ENCODE measurements at regions not wholly inside any gene's neighbourhood (a gene's known extent, or its start where the extent isn't known, plus 50 kb on each side); places are given as distances from the start of the nearest gene placed in this dataset.

DNA sequence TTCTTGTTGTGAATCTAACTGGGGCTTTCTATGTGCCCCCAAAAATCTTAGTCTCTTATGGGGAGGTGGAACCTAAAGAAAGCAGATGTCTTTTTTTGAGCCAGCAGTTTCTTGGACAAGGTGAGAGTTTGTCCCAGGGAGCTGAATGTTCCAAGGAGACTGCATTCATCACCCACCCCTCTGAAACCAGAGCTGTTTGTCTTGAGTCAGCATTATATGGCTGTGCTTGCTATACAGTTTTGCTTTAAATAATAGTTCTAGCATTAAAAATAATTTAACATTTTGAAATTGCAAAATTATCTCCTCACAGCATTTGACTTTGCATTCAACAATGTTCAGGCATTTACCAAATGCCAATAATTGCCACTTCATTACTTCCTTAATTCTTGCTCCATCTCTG, 813.3 kb downstream of the BCL11B start:
- DNase-seq = no peak

GRCh38 chr14:98462908-98463307, 809.1 kb downstream of the BCL11B start:
- no peak for DNase-seq

GRCh38 chr14:98466807-98467206, 805.2 kb downstream of the BCL11B start:
- DNase-seq = no peak

DNA sequence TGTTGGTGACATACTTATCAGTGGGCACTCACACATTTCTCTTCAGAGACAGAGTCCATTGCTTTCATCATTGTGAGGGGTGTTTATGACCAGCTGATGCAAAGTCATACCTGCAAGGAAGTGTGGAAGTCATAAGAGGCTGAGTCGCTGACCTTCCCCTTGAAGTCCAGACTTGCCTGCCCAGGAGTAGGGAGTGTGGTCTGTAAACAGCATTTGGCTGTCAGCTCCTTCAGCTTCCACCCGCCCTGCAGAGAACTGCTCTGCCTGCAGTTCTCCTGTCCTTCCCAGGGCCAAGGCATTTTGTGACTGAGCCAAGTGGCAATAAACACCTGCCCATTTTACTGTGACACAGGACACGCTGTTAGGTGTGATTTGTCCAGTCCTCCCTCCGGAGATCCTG, 801.3 kb downstream of the BCL11B start:
- DNase-seq = no peak

DNA sequence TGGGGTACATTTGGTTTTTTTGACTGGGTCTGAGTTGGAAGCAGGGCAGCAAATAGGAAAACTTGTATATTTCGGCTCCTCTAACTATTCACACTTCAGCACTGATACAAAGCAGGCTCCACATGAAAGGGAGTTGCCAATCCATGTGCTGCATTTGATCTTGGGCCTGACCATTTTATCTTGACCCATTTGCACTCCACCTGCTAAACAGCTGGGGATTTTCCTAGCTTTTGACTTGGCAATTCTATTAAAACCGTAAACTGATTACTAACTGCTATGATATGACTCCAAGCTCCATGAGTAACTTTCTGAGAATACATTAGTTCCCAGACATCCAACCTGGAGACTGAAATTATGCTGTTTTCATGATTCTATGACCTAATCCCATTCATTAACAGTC, 797.1 kb downstream of the BCL11B start:
- no peak for DNase-seq

DNA sequence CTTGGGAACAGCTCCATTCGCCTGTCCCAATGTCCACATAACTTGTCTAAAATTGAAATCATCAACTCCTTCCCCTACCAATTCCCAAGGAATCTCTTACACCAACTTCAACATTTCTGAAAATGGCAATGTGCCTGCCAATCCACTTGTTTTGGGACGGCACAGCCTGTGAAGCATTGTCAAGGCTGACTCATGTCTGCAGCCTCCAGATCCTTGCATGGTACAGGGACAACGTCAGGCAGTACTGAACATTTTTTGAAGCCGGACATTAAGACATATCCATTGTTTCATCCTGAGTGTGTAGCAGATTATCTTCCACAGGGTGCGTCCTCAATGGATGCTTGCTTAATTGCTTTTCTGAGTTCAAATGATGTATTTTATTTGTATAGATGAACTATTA, 794.1 kb downstream of the BCL11B start:
- no peak for DNase-seq

DNA sequence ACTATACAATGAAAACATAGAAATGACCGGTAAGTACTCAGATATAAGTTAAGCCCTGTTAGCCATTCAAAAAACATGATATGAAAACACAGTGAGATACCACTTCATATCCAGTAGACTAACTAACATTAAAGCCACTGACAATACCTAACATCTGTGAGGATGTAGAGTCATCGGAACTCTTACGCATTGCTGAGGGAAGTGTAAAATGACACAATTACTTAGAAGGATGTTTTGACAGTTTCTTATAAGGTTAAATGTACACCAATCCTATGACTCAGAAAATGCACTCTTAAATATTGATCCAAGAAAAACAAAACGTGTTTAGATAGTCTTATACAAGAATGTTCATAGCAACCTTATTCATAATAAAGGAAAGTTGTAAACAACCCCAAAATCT, 782.9 kb downstream of the BCL11B start:
- DNase-seq = no peak

GRCh38 chr14:98494582-98494981, 777.4 kb downstream of the BCL11B start:
- no peak for DNase-seq

DNA sequence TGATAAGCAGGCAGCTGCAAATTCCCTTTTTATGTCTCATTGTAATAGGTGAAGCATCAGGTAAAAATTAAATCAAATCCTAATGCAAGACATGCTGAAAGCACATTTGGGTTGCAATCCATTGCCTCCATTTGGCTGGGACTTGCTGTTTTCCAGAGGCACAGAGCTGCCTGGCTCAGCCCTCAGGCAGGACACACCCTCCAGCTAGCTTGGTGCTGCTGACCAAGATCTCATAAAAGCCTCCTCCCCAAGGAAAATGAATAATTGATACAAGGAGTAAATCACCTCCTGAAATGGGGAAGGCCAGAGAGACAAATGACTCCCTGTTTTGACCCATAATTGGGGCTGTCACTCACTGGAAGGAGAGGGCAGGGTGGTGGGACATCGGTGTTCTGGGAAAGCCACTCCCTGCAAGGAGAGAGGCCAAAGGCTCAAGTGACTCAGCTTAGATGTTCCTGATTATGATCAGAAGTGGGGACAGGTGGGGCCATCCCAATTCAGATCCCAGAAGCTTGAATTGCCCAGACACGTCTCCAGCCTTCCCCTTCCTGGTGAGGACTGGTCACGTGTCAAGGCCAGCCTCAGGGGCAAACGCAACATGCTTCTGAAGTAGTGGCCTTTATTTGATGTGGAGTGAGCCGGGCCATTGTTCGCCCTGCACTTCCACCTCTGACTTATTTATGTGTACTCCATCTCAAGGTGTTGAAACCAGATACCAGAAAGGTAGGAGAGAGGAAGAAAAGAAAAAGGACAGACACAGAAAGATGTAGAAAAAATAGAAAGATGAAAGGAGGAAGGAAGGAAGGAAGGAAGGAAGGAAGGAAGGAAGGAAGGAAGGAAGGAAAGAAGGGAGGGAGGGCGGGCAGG, 773.7 kb downstream of the BCL11B start:
- no peak for DNase-seq

- DNase-seq = no peak
These were observed 770.7 kb downstream of the BCL11B start for GRCh38 chr14:98501335-98501734.

DNA sequence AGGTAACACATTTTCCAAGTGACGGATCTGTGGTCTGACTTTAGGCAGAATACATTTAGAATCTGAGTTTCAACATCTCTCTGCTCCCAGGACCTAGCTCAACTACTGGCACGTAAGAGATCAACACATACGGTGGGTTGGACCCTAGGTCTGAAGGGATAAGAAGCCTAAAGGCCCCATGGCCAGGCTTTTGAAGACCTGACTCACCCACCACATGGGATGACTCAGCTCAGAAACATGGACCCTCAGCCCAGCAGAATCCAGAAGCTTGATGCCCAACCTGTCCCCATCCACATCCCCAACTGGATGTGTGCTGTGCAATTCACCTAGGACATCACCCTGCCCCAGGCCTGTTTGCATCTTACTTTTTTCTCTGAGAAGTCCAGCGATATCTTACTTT, 770.2 kb downstream of the BCL11B start:
- no peak for DNase-seq

GRCh38 chr14:98503086-98503815, 768.7 kb downstream of the BCL11B start:
- DNase-seq = no peak

GRCh38 chr14:98507264-98507663, 764.7 kb downstream of the BCL11B start:
- DNase-seq = no peak

DNA sequence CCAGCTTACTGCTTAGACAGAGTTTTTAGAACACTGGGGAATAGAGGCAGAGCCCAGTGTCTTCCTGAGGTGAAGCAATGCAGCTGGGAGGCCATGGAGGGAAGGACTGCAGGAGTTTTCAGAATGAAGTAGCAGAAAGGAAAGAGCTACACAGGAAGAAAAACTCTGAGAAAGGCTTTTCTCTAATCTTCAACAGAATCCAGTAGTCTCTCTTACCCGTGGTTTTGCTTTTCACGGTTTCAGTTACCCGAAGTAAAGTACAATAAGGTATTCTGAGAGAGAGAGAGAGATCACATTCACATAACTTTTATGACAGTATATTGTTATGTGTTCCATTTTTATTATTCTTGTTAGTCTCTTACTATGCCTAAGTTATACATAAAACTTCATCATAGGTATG, 761.6 kb downstream of the BCL11B start:
- DNase-seq = no peak

- DNase-seq = no peak
These were observed 759.3 kb downstream of the BCL11B start for GRCh38 chr14:98512501-98513251.

DNA sequence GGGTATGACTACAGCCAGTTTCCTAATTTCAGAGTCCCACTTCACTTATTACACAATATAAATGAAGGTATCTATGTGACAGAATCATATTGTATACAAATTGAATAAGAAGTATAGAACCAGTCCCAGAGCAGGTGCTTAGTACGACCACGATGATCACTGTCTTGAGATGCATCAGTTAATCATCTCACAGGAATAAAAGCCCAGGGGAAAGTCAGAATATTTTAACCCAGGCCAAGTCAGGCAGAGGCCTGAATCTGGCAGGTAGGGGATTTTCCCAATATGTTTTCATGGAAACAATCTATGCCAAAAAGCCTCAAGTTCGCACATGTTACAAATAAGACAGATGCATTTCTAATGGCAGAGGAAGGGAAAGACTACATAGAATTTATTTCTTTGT, 758.4 kb downstream of the BCL11B start:
- no peak for DNase-seq

DNA sequence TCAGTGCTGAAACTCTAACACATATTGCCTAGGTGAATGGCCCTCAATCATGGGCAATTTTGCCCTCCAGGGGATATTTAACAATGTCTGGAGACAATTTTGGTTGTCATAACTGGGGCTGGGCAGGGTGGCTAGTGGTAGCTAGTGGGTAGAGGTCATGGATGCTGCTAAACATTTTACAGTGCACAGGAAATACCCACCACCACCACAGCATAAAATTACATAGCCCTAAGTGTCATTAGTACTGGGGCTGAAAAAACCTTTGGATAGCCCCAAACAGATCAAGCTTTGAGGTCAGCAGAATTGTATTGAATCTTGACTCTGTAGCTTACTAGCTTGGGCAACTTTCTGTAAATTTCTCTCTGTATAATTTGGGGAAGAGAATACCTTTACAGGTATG, 758.0 kb downstream of the BCL11B start:
- DNase-seq = no peak

DNA sequence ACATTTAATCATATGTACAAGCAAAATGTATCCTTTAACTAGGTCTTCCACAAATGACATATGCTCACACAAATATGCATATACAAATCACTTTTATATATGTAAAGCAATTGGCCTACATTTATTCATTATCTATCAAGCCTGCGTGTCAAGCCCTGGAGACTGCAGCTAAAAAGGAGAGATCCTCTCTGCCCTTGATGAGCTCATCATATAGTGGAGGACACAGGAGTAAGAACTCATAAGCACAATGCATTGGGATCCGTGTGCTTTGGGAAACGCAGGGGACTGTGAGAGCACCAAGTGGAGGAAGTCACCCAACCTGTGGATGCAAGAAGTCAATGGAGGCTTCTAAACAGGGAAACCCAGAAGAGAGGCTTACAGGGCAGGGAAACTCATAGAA, 735.7 kb downstream of the BCL11B start:
- DNase-seq = no peak

DNA sequence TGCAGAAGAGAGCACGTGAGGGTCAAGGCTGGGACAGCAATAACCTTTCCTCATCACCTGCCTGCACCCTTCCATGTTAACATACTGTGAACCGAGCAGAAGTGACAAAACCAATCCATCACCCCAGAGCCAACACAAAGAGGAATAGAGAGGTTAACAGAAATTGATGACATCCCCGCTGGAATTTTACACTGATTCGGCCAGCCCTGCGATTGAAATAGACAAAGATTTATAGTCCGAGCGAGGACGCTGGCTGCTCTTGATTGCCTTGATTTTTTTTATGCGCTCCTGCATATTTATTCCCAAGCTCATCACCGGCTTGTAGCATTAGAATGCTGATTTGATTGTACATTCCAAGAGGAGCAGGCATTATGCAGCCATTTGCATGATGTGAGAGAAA, 729.7 kb downstream of the BCL11B start:
- no peak for DNase-seq

GRCh38 chr14:98543074-98543473, 728.9 kb downstream of the BCL11B start:
- DNase-seq = no peak

GRCh38 chr14:98544174-98544573, 727.8 kb downstream of the BCL11B start:
- DNase-seq = no peak

DNA sequence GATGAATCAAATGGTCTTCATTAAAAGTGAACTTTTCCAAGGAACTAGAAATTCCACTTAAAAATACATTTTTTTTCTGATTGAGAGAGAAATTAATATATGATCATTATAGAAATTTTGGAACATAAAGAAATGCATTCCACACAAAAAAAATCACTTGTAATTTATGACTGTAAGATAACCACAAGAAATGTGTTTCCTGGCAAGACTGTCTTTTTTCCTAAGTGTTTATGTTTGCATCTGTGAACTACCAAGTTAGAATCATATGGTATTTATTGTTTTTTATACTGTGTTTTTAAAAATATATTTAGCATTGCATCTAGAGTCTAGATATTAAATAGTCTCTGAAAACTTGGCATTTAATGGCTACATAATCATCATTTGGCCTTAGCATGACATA, 726.8 kb downstream of the BCL11B start:
- no peak for DNase-seq

GRCh38 chr14:98548071-98548686, 723.8 kb downstream of the BCL11B start:
- peak; percentile 1 for DNase-seq

All from OCI-M1 (cell line).